GM12864 (cell line): ENCODE measurements at regions not wholly inside any gene's neighbourhood (a gene's known extent, or its start where the extent isn't known, plus 50 kb on each side); places are given as distances from the start of the nearest gene placed in this dataset.

Experiments used
- DNase-seq: peaks from one replicate; pipeline ENCODE4 v3.0.0-alpha.2; 2011; ENCODE audit warnings: low read depth
- H3K4me3 ChIP-seq: 2 replicates; pipeline ENCODE4 v1.5.1; 2011; ENCODE audit warnings: mild to moderate bottlenecking, low read depth, low read length, control low read depth
- CTCF ChIP-seq: IDR thresholded peaks from 2 replicates; pipeline ENCODE4 v1.5.1; 2011; ENCODE audit warnings: low read depth, mild to moderate bottlenecking, moderate library complexity, low read length, control low read depth, inconsistent platforms; ENCODE audit errors: missing control alignments

- TF ChIP-seq CTCF = no peak
- H3K4me3 ChIP-seq = no peak overlapping the region
- DNase-seq = no peak
Measured at GRCh38 chr2:57569396-57569795, 477.2 kb upstream of the VRK2 start.

GRCh38 chr2:57570961-57571360 is 475.6 kb upstream of the VRK2 start:
- no peak overlapping the region for H3K4me3 ChIP-seq
- TF ChIP-seq CTCF = no peak
- DNase-seq = no peak

GRCh38 chr2:57575700-57576268 is 470.8 kb upstream of the VRK2 start:
- H3K4me3 ChIP-seq = no peak overlapping the region
- no peak for DNase-seq
- no peak for TF ChIP-seq CTCF

GRCh38 chr2:57576983-57577382 is 469.6 kb upstream of the VRK2 start:
- no peak overlapping the region for H3K4me3 ChIP-seq
- no peak for TF ChIP-seq CTCF
- DNase-seq = no peak

GRCh38 chr2:57597940-57598339 is 448.7 kb upstream of the VRK2 start:
- no peak for DNase-seq
- TF ChIP-seq CTCF = no peak
- no peak overlapping the region for H3K4me3 ChIP-seq

- DNase-seq = no peak
- no peak overlapping the region for H3K4me3 ChIP-seq
- TF ChIP-seq CTCF = no peak
Measured at GRCh38 chr2:57598551-57598950, 448.1 kb upstream of the VRK2 start.

GRCh38 chr2:57602733-57603132 is 443.9 kb upstream of the VRK2 start:
- no peak for TF ChIP-seq CTCF
- no peak for DNase-seq
- H3K4me3 ChIP-seq = no peak overlapping the region
